ENCODE measurements at regions not wholly inside any gene's neighbourhood (a gene's known extent, or its start where the extent isn't known, plus 50 kb on each side); places are given as distances from the start of the nearest gene placed in this dataset.

DNA sequence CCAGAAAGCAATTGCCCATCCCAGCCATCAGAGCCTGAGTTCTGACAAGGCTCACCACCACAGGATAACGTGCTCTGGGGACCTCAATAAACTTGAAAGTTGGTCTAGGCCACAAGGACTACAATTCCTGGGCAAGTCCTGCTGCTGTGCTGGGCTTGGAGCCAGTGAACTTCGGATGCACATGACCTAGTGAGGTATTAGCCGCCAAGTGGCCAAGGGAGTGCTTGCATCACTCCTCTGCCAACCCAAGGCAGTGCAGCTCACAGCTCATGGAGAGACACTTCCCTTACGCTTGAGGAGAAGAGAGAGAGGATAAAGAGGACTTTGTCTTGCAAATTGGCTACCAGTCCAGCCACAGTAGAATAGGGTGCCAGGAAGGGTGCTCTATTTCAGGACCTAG lies 219.6 kb downstream of the MBD2 start:
- no peak for DNase-seq
- no peaks in the 10 kb centered on the region for H3K4me1 ChIP-seq
- 65 to 68% methylated on average over 4 of the region's 4 CpGs for WGBS, 2 donors
- H3K27ac ChIP-seq = no peak overlapping the region
- no peak for ATAC-seq
- intact Hi-C loops (cut with DNase I) = no loop called here
- H3K9me3 ChIP-seq = peaks cover 0 to 8% (median 0%) of the 10 kb centered on the region in 11 donors
- TF ChIP-seq, protein P1, sequence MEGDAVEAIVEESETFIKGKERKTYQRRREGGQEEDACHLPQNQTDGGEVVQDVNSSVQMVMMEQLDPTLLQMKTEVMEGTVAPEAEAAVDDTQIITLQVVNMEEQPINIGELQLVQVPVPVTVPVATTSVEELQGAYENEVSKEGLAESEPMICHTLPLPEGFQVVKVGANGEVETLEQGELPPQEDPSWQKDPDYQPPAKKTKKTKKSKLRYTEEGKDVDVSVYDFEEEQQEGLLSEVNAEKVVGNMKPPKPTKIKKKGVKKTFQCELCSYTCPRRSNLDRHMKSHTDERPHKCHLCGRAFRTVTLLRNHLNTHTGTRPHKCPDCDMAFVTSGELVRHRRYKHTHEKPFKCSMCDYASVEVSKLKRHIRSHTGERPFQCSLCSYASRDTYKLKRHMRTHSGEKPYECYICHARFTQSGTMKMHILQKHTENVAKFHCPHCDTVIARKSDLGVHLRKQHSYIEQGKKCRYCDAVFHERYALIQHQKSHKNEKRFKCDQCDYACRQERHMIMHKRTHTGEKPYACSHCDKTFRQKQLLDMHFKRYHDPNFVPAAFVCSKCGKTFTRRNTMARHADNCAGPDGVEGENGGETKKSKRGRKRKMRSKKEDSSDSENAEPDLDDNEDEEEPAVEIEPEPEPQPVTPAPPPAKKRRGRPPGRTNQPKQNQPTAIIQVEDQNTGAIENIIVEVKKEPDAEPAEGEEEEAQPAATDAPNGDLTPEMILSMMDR (IDR thresholded peaks at IDR 0.05) = no peak
- no peak overlapping the region for H3K4me3 ChIP-seq
- no peaks in the 10 kb centered on the region for H3K36me3 ChIP-seq
- no peaks in the 10 kb centered on the region for H3K27me3 ChIP-seq

DNA sequence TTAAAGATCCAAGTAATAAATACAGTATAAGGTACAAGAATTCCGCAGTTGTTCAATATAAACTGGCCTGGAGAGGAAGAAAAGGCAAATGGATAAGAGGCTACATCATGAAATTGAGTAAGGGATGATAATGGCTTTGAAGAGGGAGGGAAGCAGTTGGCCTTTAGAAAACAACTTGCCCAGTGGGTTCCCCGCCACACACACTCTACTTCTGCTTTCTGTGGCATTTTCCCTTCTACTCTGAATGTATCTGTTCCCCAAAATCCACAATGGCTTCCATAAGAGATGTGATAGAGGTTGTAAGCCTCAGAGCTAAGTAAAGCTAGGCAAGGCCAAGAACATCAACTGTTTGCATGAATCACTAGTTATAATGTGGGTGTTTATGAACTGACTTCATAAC lies 221.3 kb downstream of the MBD2 start:
- ATAC-seq (no peak), DNase-seq (no peak)
- no peaks in the 10 kb centered on the region for H3K36me3 ChIP-seq
- WGBS, 2 donors = 84 to 86% methylated on average over 2 of the region's 2 CpGs
- no peaks in the 10 kb centered on the region for H3K4me1 ChIP-seq
- H3K27me3 ChIP-seq = no peaks in the 10 kb centered on the region
- intact Hi-C loops (cut with DNase I) = no loop called here
- no peak overlapping the region for H3K27ac ChIP-seq
- H3K4me3 ChIP-seq = no peak overlapping the region
- H3K9me3 ChIP-seq = peaks cover 0 to 8% (median 0%) of the 10 kb centered on the region in 11 donors
- TF ChIP-seq, protein P1 (IDR thresholded peaks at IDR 0.05) = no peak

DNA sequence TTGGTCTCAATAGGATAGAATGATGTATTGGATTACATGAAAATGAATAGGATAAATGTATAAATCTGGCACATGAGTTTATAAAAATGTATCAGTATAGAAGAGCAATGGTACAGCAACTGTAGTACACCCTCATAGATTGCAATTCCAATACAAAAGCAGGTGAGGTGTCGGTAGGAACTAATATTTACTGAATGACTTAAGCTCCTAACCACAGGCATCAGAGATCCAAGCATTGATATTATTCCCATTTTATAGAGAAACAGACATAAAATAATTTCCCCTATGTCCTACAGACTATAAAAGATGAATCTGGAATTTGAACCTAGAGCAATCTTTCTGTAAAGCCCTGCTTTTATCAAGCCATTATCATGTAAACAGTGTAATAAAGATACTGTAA lies 227.4 kb downstream of the MBD2 start:
- Histone ChIP-seq H3K9me3 (no peaks in the 10 kb centered on the region), H3K27me3 (no peaks in the 10 kb centered on the region), H3K36me3 (no peaks in the 10 kb centered on the region), H3K4me3 (no peak overlapping the region), H3K27ac (no peak overlapping the region), H3K4me1 (no peaks in the 10 kb centered on the region)
- WGBS, 2 donors = 95 to 100% methylated on average over 1 of the region's 1 CpG
- ATAC-seq (no peak), DNase-seq (no peak)
- TF ChIP-seq, protein P1 (IDR thresholded peaks at IDR 0.05) = no peak
- intact Hi-C loops (cut with DNase I) = no loop called here

DNA sequence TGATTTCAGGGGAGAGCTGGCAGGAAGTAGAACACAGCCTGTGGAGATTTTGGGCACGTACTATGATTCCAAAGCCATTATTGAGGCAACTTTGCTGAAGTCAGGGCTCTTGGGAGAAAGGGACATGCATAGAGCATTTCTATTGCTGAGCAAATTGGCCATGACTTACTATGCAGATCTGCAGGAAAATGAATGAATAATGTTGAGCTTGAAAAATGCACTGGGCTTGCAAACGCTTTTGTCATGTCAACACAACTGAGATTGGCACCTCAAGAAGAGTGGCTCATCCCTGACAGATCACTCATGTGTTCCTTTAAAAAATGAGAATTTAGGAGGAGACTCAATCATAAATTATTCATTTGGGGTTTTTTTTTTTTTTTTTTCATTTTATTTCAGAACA lies 230.5 kb downstream of the MBD2 start:
- Histone ChIP-seq H3K27ac (no peak overlapping the region), H3K27me3 (no peaks in the 10 kb centered on the region), H3K36me3 (no peaks in the 10 kb centered on the region), H3K9me3 (no peaks in the 10 kb centered on the region), H3K4me3 (no peak overlapping the region), H3K4me1 (peaks cover 0 to 13% (median 0%) of the 10 kb centered on the region in 9 donors)
- ATAC-seq (no peak), DNase-seq (no peak)
- TF ChIP-seq, protein P1 (IDR thresholded peaks at IDR 0.05) = no peak
- WGBS, 2 donors = 62 to 90% methylated on average over 2 of the region's 2 CpGs
- intact Hi-C loops (cut with DNase I) = no loop called here

DNA sequence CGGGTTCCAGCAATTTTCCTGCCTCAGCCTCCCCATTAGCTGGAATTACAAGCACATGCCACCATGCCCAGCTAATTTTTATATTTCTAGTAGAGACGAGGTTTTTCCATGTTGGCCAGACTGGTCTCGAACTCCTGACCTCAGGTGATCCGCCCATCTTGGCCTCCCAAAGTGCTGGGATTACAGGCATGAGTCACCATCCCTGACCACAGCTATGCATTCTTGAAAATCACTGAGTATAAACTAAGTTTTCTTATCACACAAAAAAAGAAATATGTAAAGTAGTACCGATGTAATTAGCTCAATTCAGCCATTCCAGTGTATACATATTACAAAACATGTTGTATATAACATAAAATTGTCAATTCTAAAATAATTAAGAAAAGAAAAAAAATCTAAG lies 232.7 kb downstream of the MBD2 start:
- Histone ChIP-seq H3K27ac (no peak overlapping the region), H3K4me3 (no peak overlapping the region), H3K36me3 (no peaks in the 10 kb centered on the region), H3K4me1 (peaks cover 0 to 13% (median 0%) of the 10 kb centered on the region in 9 donors), H3K27me3 (no peaks in the 10 kb centered on the region), H3K9me3 (no peaks in the 10 kb centered on the region)
- DNase-seq (no peak), ATAC-seq (no peak)
- intact Hi-C loops (cut with DNase I) = no loop called here
- WGBS, 2 donors = 88 to 89% methylated on average over 5 of the region's 5 CpGs
- TF ChIP-seq, protein P1 (IDR thresholded peaks at IDR 0.05) = no peak
